Brain microvascular endothelial cell (primary cell): ENCODE measurements at regions not wholly inside any gene's neighbourhood (a gene's known extent, or its start where the extent isn't known, plus 50 kb on each side); places are given as distances from the start of the nearest gene placed in this dataset.

Source experiments
- DNase-seq: peaks from one replicate; pipeline ENCODE4 v3.0.0-alpha.2; 2020
- H3K27ac ChIP-seq: fragments of 250-450 bp; sonication (Bioruptor Pico); 2 replicates; pipeline ENCODE4 v1.5.1; 2020; ENCODE audit warnings: mild to moderate bottlenecking, moderate library complexity
- H3K27me3 ChIP-seq: fragments of 250-450 bp; sonication (Bioruptor Pico); replicated peaks from 2 replicates; pipeline ENCODE4 v1.5.1; 2020; ENCODE audit warnings: mild to moderate bottlenecking
- H3K36me3 ChIP-seq: fragments of 250-450 bp; sonication (Bioruptor Pico); replicated peaks from 2 replicates; pipeline ENCODE4 v1.5.1; 2020; ENCODE audit warnings: mild to moderate bottlenecking
- H3K4me3 ChIP-seq: 2 replicates; pipeline ENCODE4 v1.5.1; 2011; ENCODE audit warnings: low read depth, mild to moderate bottlenecking, control low read depth, low read length, moderate library complexity
- CTCF ChIP-seq: IDR thresholded peaks from 2 replicates; pipeline ENCODE4 v1.5.1; 2011; ENCODE audit warnings: low read depth, mild to moderate bottlenecking, moderate library complexity, low read length, control low read depth, inconsistent platforms; ENCODE audit errors: missing control alignments
- in situ Hi-C: cut with HindIII; loops from 2 replicates; pipeline ENCODE4 v1.10.0; 2017; ENCODE audit warnings: low sequenced_read_pairs, low pct_ligation_motif_present

- Histone ChIP-seq H3K27ac (peak overlapping the region; percentile 57), H3K27me3 (no peaks in the 10 kb centered on the region), H3K4me3 (no peak overlapping the region), H3K36me3 (peaks cover 39% of the 10 kb centered on the region)
- DNase-seq = no peak
- no peak for TF ChIP-seq CTCF
- in situ Hi-C loops = no loop called here
Measured at GRCh38 chr12:124418791-124419190, 123.9 kb downstream of the RFLNA start.

- no peak overlapping the region for H3K27ac ChIP-seq
- no peaks in the 10 kb centered on the region for H3K27me3 ChIP-seq
- DNase-seq = no peak
- in situ Hi-C loops = no loop called here
- H3K4me3 ChIP-seq = no peak overlapping the region
- H3K36me3 ChIP-seq = peaks cover 38% of the 10 kb centered on the region
- TF ChIP-seq CTCF = no peak
Measured at GRCh38 chr12:124418156-124418555, 123.3 kb downstream of the RFLNA start.

GRCh38 chr12:124416516-124417395, 121.9 kb downstream of the RFLNA start:
- in situ Hi-C loops = no loop called here
- Histone ChIP-seq H3K27ac (no peak overlapping the region), H3K4me3 (no peak overlapping the region), H3K36me3 (peaks cover 49% of the 10 kb centered on the region), H3K27me3 (no peaks in the 10 kb centered on the region)
- no peak for DNase-seq
- TF ChIP-seq CTCF = no peak

DNA sequence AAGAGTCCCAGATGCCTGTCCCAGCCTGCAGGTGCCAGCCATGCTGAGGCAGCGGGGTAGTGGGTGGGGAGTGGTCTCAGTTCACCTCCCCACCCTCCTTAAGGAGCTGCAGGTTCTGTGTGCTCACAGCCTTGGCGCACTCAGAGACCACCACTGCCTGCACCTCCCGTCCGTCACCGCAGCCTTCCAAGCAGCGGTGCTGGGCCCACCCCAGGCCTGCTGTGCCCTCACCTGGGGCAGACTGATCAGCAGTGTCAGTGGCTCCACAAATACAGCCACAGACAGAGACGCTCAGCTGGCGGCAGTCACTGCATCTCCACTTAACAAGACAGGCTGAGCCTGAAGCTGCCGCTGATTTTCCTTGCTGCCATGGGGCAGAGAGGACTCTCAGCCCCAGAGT, 120.2 kb downstream of the RFLNA start:
- Histone ChIP-seq H3K4me3 (no peak overlapping the region), H3K27ac (no peak overlapping the region), H3K27me3 (no peaks in the 10 kb centered on the region), H3K36me3 (peaks cover 44% of the 10 kb centered on the region)
- in situ Hi-C loops = no loop called here
- no peak for DNase-seq
- TF ChIP-seq CTCF = no peak

DNA sequence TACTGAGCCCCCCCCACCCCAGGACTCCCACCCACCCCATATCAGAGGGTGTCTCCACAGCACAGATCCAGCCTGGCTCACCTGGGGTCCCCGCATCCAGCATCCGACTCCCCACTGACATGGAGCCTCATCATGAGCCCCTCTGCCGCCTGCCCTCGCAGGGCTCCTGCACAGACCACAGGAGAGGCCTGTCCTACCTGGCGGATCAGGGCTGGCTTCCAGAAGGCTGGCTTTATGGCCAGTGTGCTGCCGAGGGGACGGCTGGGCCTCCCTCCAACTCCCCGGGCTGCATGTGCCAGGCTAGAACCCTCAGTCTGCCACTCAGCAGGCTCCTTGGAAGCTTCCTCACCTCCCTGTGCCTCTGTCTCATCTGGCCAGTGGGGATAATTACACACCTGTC, 119.0 kb downstream of the RFLNA start:
- Histone ChIP-seq H3K36me3 (peaks cover 42% of the 10 kb centered on the region), H3K4me3 (no peak overlapping the region), H3K27ac (no peak overlapping the region), H3K27me3 (no peaks in the 10 kb centered on the region)
- DNase-seq = no peak
- no peak for TF ChIP-seq CTCF
- in situ Hi-C loops = no loop called here

DNA sequence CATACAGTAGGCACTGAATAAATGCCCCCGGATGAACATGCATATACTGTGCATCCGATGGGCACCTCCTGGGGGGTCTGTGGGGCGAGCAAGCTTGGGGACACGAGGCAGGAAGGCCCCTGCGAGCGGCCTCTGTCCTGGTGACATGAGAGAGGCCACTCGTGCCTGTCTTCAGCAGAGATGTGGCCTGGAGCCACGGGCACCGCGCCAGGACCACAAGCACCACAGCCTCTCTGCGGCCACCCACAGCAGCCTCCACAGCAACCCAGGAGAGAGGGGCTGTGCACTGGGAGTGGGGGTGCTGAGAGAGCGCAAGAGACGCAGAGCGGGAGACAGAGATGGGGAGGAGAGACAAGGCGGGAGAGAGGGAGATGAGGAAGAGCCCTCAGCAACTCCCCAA, 118.5 kb downstream of the RFLNA start:
- Histone ChIP-seq H3K36me3 (peaks cover 38% of the 10 kb centered on the region), H3K4me3 (no peak overlapping the region), H3K27me3 (no peaks in the 10 kb centered on the region), H3K27ac (no peak overlapping the region)
- in situ Hi-C loops = no loop called here
- TF ChIP-seq CTCF = no peak
- no peak for DNase-seq
